Caco-2 (cell line): ENCODE measurements at regions not wholly inside any gene's neighbourhood (a gene's known extent, or its start where the extent isn't known, plus 50 kb on each side); places are given as distances from the start of the nearest gene placed in this dataset.

Source experiments
- BruUV-seq: library from RNA; stranded (reverse); fragments of 400-500 nt; replicated peaks from 2 replicates; lab custom pipeline; 2021; lab: Mats Ljungman, UMichigan
- CTCF ChIA-PET: fragments of 300-600 bp; sonication (Branson Sonifier 250); formaldehyde crosslinking; loops from one replicate; lab custom pipeline; 2022; ENCODE audit warnings: antibody characterized with exemption; lab: Charles Lee
- POLR2A ChIA-PET: fragments of 300-600 bp; sonication (Branson Sonifier 250); formaldehyde crosslinking; loops from one replicate; lab custom pipeline; 2022; ENCODE audit warnings: antibody characterized with exemption; lab: Charles Lee
- DNase-seq, 2 experiments: peaks; one replicate each; pipeline versions ENCODE4 v3.0.0 to v3.0.0-alpha.2; 2020 to 2022
- H3K27me3 ChIP-seq: replicated peaks from 2 replicates; pipeline ENCODE4 v1.6.0; 2011; ENCODE audit warnings: low read length; ENCODE audit not compliant: control insufficient read depth, insufficient read depth
- H3K36me3 ChIP-seq: 2 replicates; pipeline ENCODE4 v1.5.1; 2011; ENCODE audit warnings: low read length; ENCODE audit not compliant: control insufficient read depth, insufficient read depth
- H3K4me1 ChIP-seq: fragments of 250-450 bp; sonication (Bioruptor Pico); 2 replicates; pipeline ENCODE4 v1.5.1; 2020; ENCODE audit warnings: mild to moderate bottlenecking
- H3K4me3 ChIP-seq: 2 replicates; pipeline ENCODE4 v1.5.1; 2011; ENCODE audit warnings: low read depth, mild to moderate bottlenecking, control low read depth, low read length
- H3K9me3 ChIP-seq: fragments of 250-450 bp; sonication (Bioruptor Pico); 2 replicates; pipeline ENCODE4 v1.5.1; 2020; ENCODE audit warnings: mild to moderate bottlenecking, moderate library complexity
- H3K27ac Mint-ChIP-seq: one replicate; pipeline ENCODE4 v1.8.0; 2022; ENCODE audit warnings: mixed read lengths; ENCODE audit not compliant: unreplicated experiment
- H3K27me3 Mint-ChIP-seq: one replicate; pipeline ENCODE4 v1.8.0; 2022; ENCODE audit warnings: mixed read lengths; ENCODE audit not compliant: insufficient read depth, unreplicated experiment
- H3K36me3 Mint-ChIP-seq: one replicate; pipeline ENCODE4 v1.8.0; 2022; ENCODE audit warnings: mild to moderate bottlenecking, mixed read lengths; ENCODE audit not compliant: insufficient read depth, unreplicated experiment
- H3K4me1 Mint-ChIP-seq: one replicate; pipeline ENCODE4 v1.8.0; 2022; ENCODE audit warnings: low read depth, mixed read lengths; ENCODE audit not compliant: unreplicated experiment
- H3K4me3 Mint-ChIP-seq: one replicate; pipeline ENCODE4 v1.8.0; 2022; ENCODE audit warnings: mild to moderate bottlenecking, moderate library complexity, mixed read lengths; ENCODE audit not compliant: unreplicated experiment
- H3K9me3 Mint-ChIP-seq: one replicate; pipeline ENCODE4 v1.8.0; 2022; ENCODE audit warnings: mixed read lengths; ENCODE audit not compliant: unreplicated experiment
- CTCF ChIP-seq, 2 experiments: fragments of 200-600 bp in 1 of 2; IDR thresholded peaks; 1 replicate in 1 of 2; 2 replicates in 1 of 2; pipeline versions ENCODE4 v1.5.1 to v1.8.0; 2011 to 2022; ENCODE audit warnings: antibody characterized with exemption in 1 of 2, control low read depth in 1 of 2, inconsistent platforms in 1 of 2, low read depth in 1 of 2, low read length in 1 of 2, mild to moderate bottlenecking in 1 of 2, moderate library complexity in 1 of 2; ENCODE audit not compliant: insufficient read depth in 1 of 2, severe bottlenecking in 1 of 2, unreplicated experiment in 1 of 2
- intact Hi-C: fragments of 100-400 bp; cut with micrococcal nuclease; formaldehyde crosslinking; loops from one replicate; pipeline ENCODE4 v1.10.0; 2022; ENCODE audit not compliant: unreplicated experiment

DNA sequence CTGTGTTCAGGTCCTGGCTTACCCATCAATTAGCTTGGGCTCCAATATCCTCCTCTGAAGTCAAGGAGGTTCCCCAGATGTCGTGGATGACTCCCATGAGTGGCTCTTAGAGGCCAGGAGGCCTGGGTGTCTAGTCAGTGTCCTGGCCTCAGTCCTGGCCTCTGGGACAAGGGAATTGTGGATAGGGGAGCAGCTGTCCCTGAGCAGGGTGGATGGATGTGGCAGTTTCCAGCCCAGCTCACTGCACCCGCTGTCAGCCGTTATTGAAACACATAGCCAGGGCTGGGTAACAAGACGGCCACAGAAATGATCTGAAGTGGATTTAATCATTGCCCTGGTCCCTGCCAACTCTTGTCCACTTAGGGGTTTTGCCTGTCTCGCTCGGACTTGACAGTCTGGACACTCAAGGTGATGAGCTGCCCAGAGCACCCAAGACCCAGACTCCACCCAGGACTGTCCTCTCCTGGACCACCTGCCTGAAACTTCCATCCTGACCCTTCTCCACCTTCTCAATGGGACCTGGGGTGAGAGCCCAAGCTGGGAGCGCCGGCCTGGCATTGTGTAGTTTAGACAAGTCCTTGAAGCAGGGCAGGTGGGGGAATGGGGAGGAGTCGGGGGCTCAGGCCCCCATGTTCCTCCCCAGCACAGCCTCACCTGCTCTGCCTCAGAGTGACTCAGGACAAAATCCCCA, 182.1 kb upstream of the SDK2 start:
- Mint-ChIP-seq H3K36me3 (peaks cover 7% of the 10 kb centered on the region), H3K9me3 (no peaks in the 10 kb centered on the region), H3K27me3 (no peaks in the 10 kb centered on the region), H3K4me1 (peaks cover 21% of the 10 kb centered on the region), H3K27ac (no peak overlapping the region), H3K4me3 (no peak overlapping the region)
- H3K36me3 ChIP-seq, result no peaks in the 10 kb centered on the region
- no peaks in the 10 kb centered on the region for H3K9me3 ChIP-seq
- H3K4me3 ChIP-seq, result no peak overlapping the region
- peak in 1 of 2 experiments; percentile 26 for DNase-seq
- ChIA-PET CTCF (interaction anchor here (0.8 kb wide), 1 partner anchor 28 kb away, joined by 3 read pairs; no protein-coding TSS in a partner anchor), POLR2A (no interaction called here)
- no peaks in the 10 kb centered on the region for H3K27me3 ChIP-seq
- BruUV-seq, result no TSS peak
- peaks cover 12% of the 10 kb centered on the region for H3K4me1 ChIP-seq
- intact Hi-C loops, result no loop called here
- TF ChIP-seq CTCF (IDR thresholded peaks at IDR 0.05; ENCODE audit: insufficient read depth in 1 of 2, low read depth in 1 of 2, low read length in 1 of 2, severe bottlenecking in 1 of 2, unreplicated experiment in 1 of 2), result no peak

GRCh38 chr17:73826872-73827228, 182.6 kb upstream of the SDK2 start:
- peak in 1 of 2 experiments; percentile 25 for DNase-seq
- H3K27me3 ChIP-seq, result no peaks in the 10 kb centered on the region
- peaks cover 7% of the 10 kb centered on the region for H3K36me3 Mint-ChIP-seq
- POLR2A ChIA-PET, result no interaction called here
- TF ChIP-seq CTCF (IDR thresholded peaks at IDR 0.05; ENCODE audit: insufficient read depth in 1 of 2, low read depth in 1 of 2, low read length in 1 of 2, severe bottlenecking in 1 of 2, unreplicated experiment in 1 of 2), result no peak
- H3K4me1 ChIP-seq, result peaks cover 12% of the 10 kb centered on the region
- no peak overlapping the region for H3K27ac Mint-ChIP-seq
- intact Hi-C loops, result no loop called here
- H3K4me1 Mint-ChIP-seq, result peaks cover 21% of the 10 kb centered on the region
- no peak overlapping the region for H3K4me3 ChIP-seq
- no peak overlapping the region for H3K4me3 Mint-ChIP-seq
- H3K27me3 Mint-ChIP-seq, result no peaks in the 10 kb centered on the region
- CTCF ChIA-PET, result interaction anchor here (0.8 kb wide), 1 partner anchor 29 kb away, joined by 3 read pairs; no protein-coding TSS in a partner anchor
- H3K9me3 ChIP-seq, result no peaks in the 10 kb centered on the region
- no peaks in the 10 kb centered on the region for H3K36me3 ChIP-seq
- no peaks in the 10 kb centered on the region for H3K9me3 Mint-ChIP-seq
- BruUV-seq, result no TSS peak

DNA sequence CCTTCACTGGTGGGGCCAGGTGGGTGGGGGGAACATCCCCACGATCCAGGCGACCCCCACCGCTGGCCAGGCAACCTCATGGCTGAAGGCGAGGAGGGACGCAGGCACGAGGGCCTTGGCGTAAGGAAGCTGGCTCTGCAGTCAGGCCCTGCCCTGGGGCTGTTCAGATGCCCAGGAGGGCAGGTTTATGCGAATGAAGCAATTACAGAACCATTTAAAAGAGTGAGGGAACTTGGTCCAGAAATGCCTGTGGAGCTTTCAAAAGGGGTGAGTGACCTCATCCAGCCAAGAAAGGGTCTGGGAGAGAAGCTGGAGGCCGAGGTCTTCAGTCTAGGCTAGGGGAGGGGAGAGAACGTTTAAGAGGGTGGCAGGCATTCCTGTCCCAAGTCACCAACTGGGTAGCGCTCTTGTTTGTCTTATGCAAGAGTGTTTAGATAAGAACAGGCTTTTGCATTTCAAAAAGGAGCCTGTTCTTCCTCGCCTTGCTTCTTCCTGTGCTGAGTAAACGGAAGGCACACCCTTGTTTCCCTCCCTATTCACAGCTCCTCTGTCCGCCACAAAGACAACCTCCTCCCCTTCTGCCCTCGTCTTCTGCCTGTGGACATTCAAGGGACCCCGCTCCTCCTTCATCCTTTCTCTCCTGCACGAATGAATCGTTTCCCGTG, 183.5 kb upstream of the SDK2 start:
- Mint-ChIP-seq H3K4me1 (peaks cover 21% of the 10 kb centered on the region), H3K27ac (peak overlapping the region; percentile 60), H3K9me3 (no peaks in the 10 kb centered on the region), H3K36me3 (peaks cover 7% of the 10 kb centered on the region), H3K4me3 (peak overlapping the region; percentile 22), H3K27me3 (no peaks in the 10 kb centered on the region)
- peak; percentile 47 to 52 for DNase-seq
- intact Hi-C loops, result loop anchor here (1.0 to 2.0 kb wide), 2 partner anchors 29 to 51 kb away; no protein-coding TSS in a partner anchor
- Histone ChIP-seq H3K4me1 (peaks cover 12% of the 10 kb centered on the region), H3K27me3 (no peaks in the 10 kb centered on the region), H3K36me3 (no peaks in the 10 kb centered on the region), H3K9me3 (no peaks in the 10 kb centered on the region), H3K4me3 (no peak overlapping the region)
- ChIA-PET POLR2A (interaction anchor here (0.6 kb wide), 1 partner anchor 621 kb away, joined by 3 read pairs; no protein-coding TSS in a partner anchor), CTCF (interaction anchor here (1.9 kb wide), 1 partner anchor 30 kb away, joined by 6 read pairs; no protein-coding TSS in a partner anchor)
- TF ChIP-seq CTCF (IDR thresholded peaks at IDR 0.05; ENCODE audit: insufficient read depth in 1 of 2, low read depth in 1 of 2, low read length in 1 of 2, severe bottlenecking in 1 of 2, unreplicated experiment in 1 of 2), result no peak
- no TSS peak for BruUV-seq
